ENCODE measurements at regions not wholly inside any gene's neighbourhood (a gene's known extent, or its start where the extent isn't known, plus 50 kb on each side); places are given as distances from the start of the nearest gene placed in this dataset.

GRCh38 chr17:70521821-70522256, 352.5 kb downstream of the KCNJ2 start:
- TF ChIP-seq CTCF (optimal IDR thresholded peaks at IDR 0.05 in 1 of 3, IDR thresholded peaks at IDR 0.05 in 1 of 3, conservative IDR thresholded peaks at IDR 0.05 in 1 of 3; ENCODE audit: extremely low read depth in 1 of 3, insufficient read depth in 2 of 3, low read length in 3 of 3) (no peak), EZH2 (IDR thresholded peaks at IDR 0.05; ENCODE audit: low read length) (no peak)

Measured in keratinocyte (primary cell).